ENCODE measurements at regions not wholly inside any gene's neighbourhood (a gene's known extent, or its start where the extent isn't known, plus 50 kb on each side); places are given as distances from the start of the nearest gene placed in this dataset.

DNA sequence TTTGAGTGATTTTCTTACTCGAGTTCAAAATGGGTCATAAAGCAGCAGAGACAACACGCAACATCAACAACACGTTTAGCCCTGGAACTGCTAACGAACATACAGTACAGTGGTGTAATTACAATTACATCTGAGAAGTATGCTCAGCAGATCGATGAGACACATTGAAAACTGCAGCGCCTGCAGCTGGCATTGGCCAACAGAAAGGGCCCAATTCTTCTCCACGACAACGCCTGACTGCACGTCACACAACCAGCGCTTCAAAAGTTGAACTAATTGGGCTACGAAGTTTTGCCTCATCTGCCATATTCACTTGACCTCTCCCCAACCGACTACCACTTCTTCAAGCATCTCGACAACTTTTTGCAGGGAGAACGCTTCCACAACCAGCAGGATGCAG lies 145.6 kb downstream of the SCARB1 start:
- Mint-ChIP-seq H3K4me1 (ENCODE audit: low read depth, unreplicated experiment) (peaks cover 34% of the 10 kb centered on the region), H3K9me3 (ENCODE audit: unreplicated experiment) (no peaks in the 10 kb centered on the region), H3K4me3 (ENCODE audit: unreplicated experiment) (no peak overlapping the region), H3K36me3 (ENCODE audit: insufficient read depth, unreplicated experiment) (no peaks in the 10 kb centered on the region), H3K27me3 (ENCODE audit: insufficient read depth, unreplicated experiment) (no peaks in the 10 kb centered on the region), H3K27ac (ENCODE audit: unreplicated experiment) (no peak overlapping the region)
- CTCF ChIA-PET = no interaction called here
- Histone ChIP-seq H3K27me3 (replicated peaks; ENCODE audit: control insufficient read depth, insufficient read depth, low read length) (no peaks in the 10 kb centered on the region), H3K4me3 (ENCODE audit: low read depth, low read length) (no peak overlapping the region), H3K9me3 (no peaks in the 10 kb centered on the region), H3K36me3 (ENCODE audit: control insufficient read depth, insufficient read depth, low read length) (no peaks in the 10 kb centered on the region), H3K4me1 (peaks cover 19% of the 10 kb centered on the region)
- POLR2A ChIA-PET = no interaction called here
- intact Hi-C loops (cut with micrococcal nuclease; ENCODE audit: unreplicated experiment) = no loop called here
- DNase-seq = no peak
- BruUV-seq (replicated peaks) = no TSS peak
- TF ChIP-seq, protein P1, sequence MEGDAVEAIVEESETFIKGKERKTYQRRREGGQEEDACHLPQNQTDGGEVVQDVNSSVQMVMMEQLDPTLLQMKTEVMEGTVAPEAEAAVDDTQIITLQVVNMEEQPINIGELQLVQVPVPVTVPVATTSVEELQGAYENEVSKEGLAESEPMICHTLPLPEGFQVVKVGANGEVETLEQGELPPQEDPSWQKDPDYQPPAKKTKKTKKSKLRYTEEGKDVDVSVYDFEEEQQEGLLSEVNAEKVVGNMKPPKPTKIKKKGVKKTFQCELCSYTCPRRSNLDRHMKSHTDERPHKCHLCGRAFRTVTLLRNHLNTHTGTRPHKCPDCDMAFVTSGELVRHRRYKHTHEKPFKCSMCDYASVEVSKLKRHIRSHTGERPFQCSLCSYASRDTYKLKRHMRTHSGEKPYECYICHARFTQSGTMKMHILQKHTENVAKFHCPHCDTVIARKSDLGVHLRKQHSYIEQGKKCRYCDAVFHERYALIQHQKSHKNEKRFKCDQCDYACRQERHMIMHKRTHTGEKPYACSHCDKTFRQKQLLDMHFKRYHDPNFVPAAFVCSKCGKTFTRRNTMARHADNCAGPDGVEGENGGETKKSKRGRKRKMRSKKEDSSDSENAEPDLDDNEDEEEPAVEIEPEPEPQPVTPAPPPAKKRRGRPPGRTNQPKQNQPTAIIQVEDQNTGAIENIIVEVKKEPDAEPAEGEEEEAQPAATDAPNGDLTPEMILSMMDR (IDR thresholded peaks at IDR 0.05; ENCODE audit: insufficient read depth in 1 of 2, low read depth in 1 of 2, low read length in 1 of 2, severe bottlenecking in 1 of 2, unreplicated experiment in 1 of 2) = no peak

DNA sequence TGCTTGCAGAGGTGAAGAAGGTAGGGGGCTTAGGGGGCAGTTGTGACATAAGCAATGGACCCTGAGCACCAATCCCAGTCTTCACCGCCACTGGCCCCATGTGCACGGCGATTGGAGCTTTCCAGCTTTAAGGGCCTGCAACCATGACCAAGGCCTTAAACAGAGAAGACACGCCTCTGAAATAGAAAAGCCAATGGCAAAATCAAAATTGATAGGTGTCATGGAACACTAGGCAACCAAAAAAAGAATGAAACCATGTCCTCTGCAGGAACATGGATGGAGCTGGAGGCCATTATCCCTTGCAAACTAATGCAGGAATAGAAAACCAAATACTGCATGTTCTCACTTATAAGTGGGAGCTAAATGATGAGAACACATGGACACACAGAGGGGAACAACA lies 146.3 kb downstream of the SCARB1 start:
- ChIA-PET POLR2A (no interaction called here), CTCF (no interaction called here)
- Mint-ChIP-seq H3K9me3 (ENCODE audit: unreplicated experiment) (no peaks in the 10 kb centered on the region), H3K4me1 (ENCODE audit: low read depth, unreplicated experiment) (peaks cover 36% of the 10 kb centered on the region), H3K36me3 (ENCODE audit: insufficient read depth, unreplicated experiment) (no peaks in the 10 kb centered on the region), H3K27me3 (ENCODE audit: insufficient read depth, unreplicated experiment) (no peaks in the 10 kb centered on the region), H3K4me3 (ENCODE audit: unreplicated experiment) (no peak overlapping the region), H3K27ac (ENCODE audit: unreplicated experiment) (no peak overlapping the region)
- Histone ChIP-seq H3K9me3 (no peaks in the 10 kb centered on the region), H3K36me3 (ENCODE audit: control insufficient read depth, insufficient read depth, low read length) (no peaks in the 10 kb centered on the region), H3K4me1 (peaks cover 19% of the 10 kb centered on the region), H3K4me3 (ENCODE audit: low read depth, low read length) (no peak overlapping the region), H3K27me3 (replicated peaks; ENCODE audit: control insufficient read depth, insufficient read depth, low read length) (no peaks in the 10 kb centered on the region)
- DNase-seq = no peak
- TF ChIP-seq, protein P1 (IDR thresholded peaks at IDR 0.05; ENCODE audit: insufficient read depth in 1 of 2, low read depth in 1 of 2, low read length in 1 of 2, severe bottlenecking in 1 of 2, unreplicated experiment in 1 of 2) = no peak
- intact Hi-C loops (cut with micrococcal nuclease; ENCODE audit: unreplicated experiment) = loop anchor here (2.0 kb wide), 1 partner anchor 27 kb away; no protein-coding TSS in a partner anchor
- no TSS peak for BruUV-seq (replicated peaks)

DNA sequence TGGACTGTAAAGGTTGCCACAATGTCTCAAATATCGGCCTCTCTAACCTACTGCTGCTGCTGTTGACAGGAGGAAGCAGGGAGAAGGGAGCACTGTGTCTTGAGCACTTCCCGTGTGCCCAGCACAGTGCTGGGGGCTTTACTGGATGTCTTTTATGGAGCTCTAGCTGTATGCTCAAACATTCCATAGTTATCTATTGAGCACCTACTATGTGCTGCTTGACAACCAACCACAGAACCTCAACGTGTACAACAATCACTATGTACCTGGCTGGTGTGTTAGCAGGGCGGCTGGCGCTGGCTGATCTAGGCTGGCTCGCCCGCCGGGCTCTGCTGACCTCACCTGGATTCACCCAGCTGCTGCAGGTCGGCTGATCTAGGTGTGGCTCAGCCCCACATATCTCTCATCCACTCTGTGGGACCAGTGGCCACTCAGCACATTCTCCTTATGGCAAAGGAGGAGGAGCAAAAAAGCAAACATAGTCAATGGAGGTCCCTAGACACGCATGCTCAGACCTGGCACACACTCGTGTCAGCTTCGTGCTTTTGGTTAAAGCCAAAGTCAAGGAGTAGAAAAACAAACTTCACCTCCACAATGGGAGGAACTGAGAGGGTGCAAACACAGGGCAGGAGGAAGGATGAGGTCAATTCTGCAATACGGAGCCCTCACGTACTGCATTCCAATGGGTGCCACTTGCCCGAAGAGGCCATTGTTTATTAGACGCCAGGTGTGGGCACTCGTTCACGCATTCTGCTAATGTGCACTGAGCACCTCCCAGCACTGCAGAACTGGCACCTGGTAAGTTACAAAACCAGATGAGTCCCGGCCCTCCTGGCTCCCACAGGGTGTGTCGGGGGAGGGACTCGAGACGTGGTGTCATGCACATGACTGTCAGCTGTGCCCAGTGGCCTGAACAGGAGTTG lies 147.2 kb downstream of the SCARB1 start:
- Mint-ChIP-seq H3K36me3 (ENCODE audit: insufficient read depth, unreplicated experiment) (no peaks in the 10 kb centered on the region), H3K9me3 (ENCODE audit: unreplicated experiment) (no peaks in the 10 kb centered on the region), H3K4me3 (ENCODE audit: unreplicated experiment) (no peak overlapping the region), H3K4me1 (ENCODE audit: low read depth, unreplicated experiment) (peaks cover 34% of the 10 kb centered on the region), H3K27ac (ENCODE audit: unreplicated experiment) (peak overlapping the region; percentile 78), H3K27me3 (ENCODE audit: insufficient read depth, unreplicated experiment) (no peaks in the 10 kb centered on the region)
- intact Hi-C loops (cut with micrococcal nuclease; ENCODE audit: unreplicated experiment) = loop anchor here (2.0 kb wide), 1 partner anchor 28 kb away; no protein-coding TSS in a partner anchor
- Histone ChIP-seq H3K36me3 (ENCODE audit: control insufficient read depth, insufficient read depth, low read length) (no peaks in the 10 kb centered on the region), H3K9me3 (no peaks in the 10 kb centered on the region), H3K4me1 (peaks cover 19% of the 10 kb centered on the region), H3K4me3 (ENCODE audit: low read depth, low read length) (no peak overlapping the region), H3K27me3 (replicated peaks; ENCODE audit: control insufficient read depth, insufficient read depth, low read length) (no peaks in the 10 kb centered on the region)
- no peak for DNase-seq
- TF ChIP-seq, protein P1 (IDR thresholded peaks at IDR 0.05; ENCODE audit: insufficient read depth in 1 of 2, low read depth in 1 of 2, low read length in 1 of 2, severe bottlenecking in 1 of 2, unreplicated experiment in 1 of 2) = no peak
- ChIA-PET CTCF (no interaction called here), POLR2A (no interaction called here)
- no TSS peak for BruUV-seq (replicated peaks)
